Progenitor cell of endocrine pancreas (in vitro differentiated cells): ENCODE measurements at regions not wholly inside any gene's neighbourhood (a gene's known extent, or its start where the extent isn't known, plus 50 kb on each side); places are given as distances from the start of the nearest gene placed in this dataset.

ENCODE experiments used
- DNase-seq: peaks from one replicate; pipeline ENCODE4 v3.0.0; 2021; ENCODE audit warnings: low spot score; ENCODE audit not compliant: unreplicated experiment
- H3K27ac Mint-ChIP-seq: 2 replicates; pipeline ENCODE4 v1.8.0; 2021; ENCODE audit warnings: mild to moderate bottlenecking, moderate library complexity, mixed read lengths
- H3K27me3 Mint-ChIP-seq: 2 replicates; pipeline ENCODE4 v1.8.0; 2021; ENCODE audit warnings: mixed read lengths
- H3K36me3 Mint-ChIP-seq: 2 replicates; pipeline ENCODE4 v1.8.0; 2022; ENCODE audit warnings: mixed read lengths; ENCODE audit not compliant: insufficient read depth
- H3K4me1 Mint-ChIP-seq: 2 replicates; pipeline ENCODE4 v1.8.0; 2021; ENCODE audit warnings: low read depth, mixed read lengths
- H3K4me3 Mint-ChIP-seq: 2 replicates; pipeline ENCODE4 v1.8.0; 2021; ENCODE audit warnings: low read depth, mild to moderate bottlenecking, moderate library complexity, mixed read lengths
- H3K9me3 Mint-ChIP-seq: 2 replicates; pipeline ENCODE4 v1.8.0; 2021; ENCODE audit warnings: low read depth, mixed read lengths
- CTCF ChIP-seq: fragments of 200-600 bp; sonication (generic); IDR thresholded peaks from one replicate; pipeline ENCODE4 v1.5.0; 2021; ENCODE audit warnings: antibody characterized with exemption, mild to moderate bottlenecking; ENCODE audit not compliant: unreplicated experiment

GRCh38 chr1:67580691-67581403 is 104.2 kb upstream of the GADD45A start:
- no peak overlapping the region for H3K27ac Mint-ChIP-seq
- H3K9me3 Mint-ChIP-seq = no peaks in the 10 kb centered on the region
- no peak for DNase-seq
- H3K4me3 Mint-ChIP-seq = no peak overlapping the region
- peaks cover 22% of the 10 kb centered on the region for H3K4me1 Mint-ChIP-seq
- TF ChIP-seq CTCF = no peak
- H3K36me3 Mint-ChIP-seq = no peaks in the 10 kb centered on the region
- no peaks in the 10 kb centered on the region for H3K27me3 Mint-ChIP-seq

GRCh38 chr1:67582625-67583461 is 102.2 kb upstream of the GADD45A start:
- no peak for TF ChIP-seq CTCF
- H3K27me3 Mint-ChIP-seq = no peaks in the 10 kb centered on the region
- H3K9me3 Mint-ChIP-seq = no peaks in the 10 kb centered on the region
- H3K27ac Mint-ChIP-seq = no peak overlapping the region
- no peak overlapping the region for H3K4me3 Mint-ChIP-seq
- no peak for DNase-seq
- no peaks in the 10 kb centered on the region for H3K36me3 Mint-ChIP-seq
- H3K4me1 Mint-ChIP-seq = peaks cover 21% of the 10 kb centered on the region

GRCh38 chr1:67583462-67583950 is 101.5 kb upstream of the GADD45A start:
- Mint-ChIP-seq H3K27me3 (no peaks in the 10 kb centered on the region), H3K27ac (no peak overlapping the region), H3K9me3 (no peaks in the 10 kb centered on the region), H3K36me3 (no peaks in the 10 kb centered on the region), H3K4me1 (peaks cover 16% of the 10 kb centered on the region), H3K4me3 (no peak overlapping the region)
- TF ChIP-seq CTCF = no peak
- DNase-seq = no peak

- no peak for DNase-seq
- Mint-ChIP-seq H3K4me1 (peaks cover 3% of the 10 kb centered on the region), H3K4me3 (no peak overlapping the region), H3K27me3 (no peaks in the 10 kb centered on the region), H3K27ac (no peak overlapping the region), H3K36me3 (no peaks in the 10 kb centered on the region), H3K9me3 (no peaks in the 10 kb centered on the region)
- no peak for TF ChIP-seq CTCF
These were observed 100.1 kb upstream of the GADD45A start for GRCh38 chr1:67584938-67585337.

GRCh38 chr1:67586596-67586995 is 98.4 kb upstream of the GADD45A start:
- Mint-ChIP-seq H3K9me3 (no peaks in the 10 kb centered on the region), H3K27me3 (no peaks in the 10 kb centered on the region), H3K27ac (no peak overlapping the region)

More at GRCh38 chr1:67586596-67586995, 98.4 kb upstream of the GADD45A start:
- H3K4me3 Mint-ChIP-seq = no peak overlapping the region
- H3K36me3 Mint-ChIP-seq = no peaks in the 10 kb centered on the region
- no peak for DNase-seq
- no peak for TF ChIP-seq CTCF
- H3K4me1 Mint-ChIP-seq = peaks cover 2% of the 10 kb centered on the region
